Ishikawa (cell line): ENCODE measurements at regions not wholly inside any gene's neighbourhood (a gene's known extent, or its start where the extent isn't known, plus 50 kb on each side); places are given as distances from the start of the nearest gene placed in this dataset.

ENCODE experiments used
- CEBPB ChIP-seq: IDR thresholded peaks from 2 replicates; pipeline ENCODE4 v1.6.1; 2012
- CREB1 ChIP-seq: IDR thresholded peaks from 2 replicates; pipeline ENCODE4 v1.6.1; 2012; ENCODE audit warnings: low read depth
- EGR1 ChIP-seq: IDR thresholded peaks from 2 replicates; pipeline ENCODE4 v1.6.1; 2012
- EP300 ChIP-seq: IDR thresholded peaks from 2 replicates; pipeline ENCODE4 v1.6.1; 2012; ENCODE audit warnings: borderline replicate concordance
- FOXM1 ChIP-seq: IDR thresholded peaks from 2 replicates; pipeline ENCODE4 v1.6.1; 2012; ENCODE audit warnings: low read depth, borderline replicate concordance
- NFIC ChIP-seq: IDR thresholded peaks from 2 replicates; pipeline ENCODE4 v1.6.1; 2012
- RAD21 ChIP-seq: IDR thresholded peaks from 2 replicates; pipeline ENCODE4 v1.6.1; 2012; ENCODE audit warnings: low read depth
- TAF1 ChIP-seq: IDR thresholded peaks from 2 replicates; pipeline ENCODE4 v1.6.1; 2012; ENCODE audit warnings: low read depth, mild to moderate bottlenecking
- TCF12 ChIP-seq: IDR thresholded peaks from 2 replicates; pipeline ENCODE4 v1.6.1; 2012; ENCODE audit warnings: low read depth
- TEAD4 ChIP-seq: IDR thresholded peaks from 2 replicates; pipeline ENCODE4 v1.6.1; 2012
- YY1 ChIP-seq: IDR thresholded peaks from 2 replicates; pipeline ENCODE4 v1.6.1; 2012; ENCODE audit warnings: low read depth
- ZBTB7A ChIP-seq: IDR thresholded peaks from 2 replicates; pipeline ENCODE4 v1.6.1; 2012; ENCODE audit warnings: low read depth
- TF ChIP-seq, protein P1 (sequence below): IDR thresholded peaks from 2 replicates; pipeline ENCODE4 v1.6.1; 2012
- TF ChIP-seq, protein P2 (sequence below): IDR thresholded peaks from 2 replicates; pipeline ENCODE4 v1.6.1; 2012
- TF ChIP-seq, protein P3 (sequence below): IDR thresholded peaks from 2 replicates; pipeline ENCODE4 v1.6.1; 2012; ENCODE audit warnings: low read depth, mild to moderate bottlenecking

DNA sequence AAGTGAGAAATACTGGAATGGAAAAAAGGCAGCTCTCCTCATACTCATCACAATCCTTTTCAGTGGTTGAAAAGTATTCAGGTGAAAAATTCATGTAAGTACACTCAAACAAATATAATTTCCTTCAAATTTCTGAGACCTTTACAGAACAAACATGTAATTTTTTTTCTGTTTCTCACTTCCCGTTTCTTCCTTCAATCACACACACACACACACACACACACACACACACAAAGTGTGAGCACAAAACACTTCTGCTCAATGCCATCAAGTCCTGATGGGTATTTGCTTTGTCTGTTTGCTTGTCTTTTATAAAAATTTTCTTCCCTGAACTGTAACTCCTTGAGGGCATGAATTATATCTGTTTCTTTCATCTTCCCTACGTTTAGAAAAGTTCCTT, 110.6 kb downstream of the LIG4 start:
- TF ChIP-seq YY1 (no peak), FOXM1 (no peak), ZBTB7A (no peak), TCF12 (no peak), CEBPB (no peak)
- TF ChIP-seq, protein P1, sequence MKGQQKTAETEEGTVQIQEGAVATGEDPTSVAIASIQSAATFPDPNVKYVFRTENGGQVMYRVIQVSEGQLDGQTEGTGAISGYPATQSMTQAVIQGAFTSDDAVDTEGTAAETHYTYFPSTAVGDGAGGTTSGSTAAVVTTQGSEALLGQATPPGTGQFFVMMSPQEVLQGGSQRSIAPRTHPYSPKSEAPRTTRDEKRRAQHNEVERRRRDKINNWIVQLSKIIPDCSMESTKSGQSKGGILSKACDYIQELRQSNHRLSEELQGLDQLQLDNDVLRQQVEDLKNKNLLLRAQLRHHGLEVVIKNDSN, result no peak
- TF ChIP-seq, protein P2, sequence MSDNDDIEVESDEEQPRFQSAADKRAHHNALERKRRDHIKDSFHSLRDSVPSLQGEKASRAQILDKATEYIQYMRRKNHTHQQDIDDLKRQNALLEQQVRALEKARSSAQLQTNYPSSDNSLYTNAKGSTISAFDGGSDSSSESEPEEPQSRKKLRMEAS, result no peak

DNA sequence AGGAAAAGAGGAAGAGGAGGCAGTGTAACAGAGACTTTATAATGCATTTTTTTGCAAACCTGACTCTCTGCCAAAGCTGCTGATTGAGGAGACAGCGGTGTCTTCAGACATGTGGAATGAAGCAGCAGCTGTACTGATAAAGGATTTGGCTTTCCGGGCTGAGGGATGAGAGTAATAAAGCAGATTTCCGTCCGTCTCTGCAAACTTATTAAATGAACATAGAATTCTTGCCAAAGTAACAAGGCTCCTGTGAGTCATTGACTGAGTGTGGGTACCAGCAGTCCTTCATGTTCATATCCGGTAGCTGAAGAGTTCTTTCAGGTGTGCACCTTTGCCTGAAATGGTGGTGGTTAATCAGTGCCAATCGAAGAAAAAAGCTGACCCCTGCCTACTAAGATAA, 112.6 kb downstream of the LIG4 start:
- no peak for TF ChIP-seq YY1
- TF ChIP-seq, protein P2, result no peak
- TF ChIP-seq EGR1, result no peak
- no peak for TF ChIP-seq CREB1
- TF ChIP-seq, protein P3, sequence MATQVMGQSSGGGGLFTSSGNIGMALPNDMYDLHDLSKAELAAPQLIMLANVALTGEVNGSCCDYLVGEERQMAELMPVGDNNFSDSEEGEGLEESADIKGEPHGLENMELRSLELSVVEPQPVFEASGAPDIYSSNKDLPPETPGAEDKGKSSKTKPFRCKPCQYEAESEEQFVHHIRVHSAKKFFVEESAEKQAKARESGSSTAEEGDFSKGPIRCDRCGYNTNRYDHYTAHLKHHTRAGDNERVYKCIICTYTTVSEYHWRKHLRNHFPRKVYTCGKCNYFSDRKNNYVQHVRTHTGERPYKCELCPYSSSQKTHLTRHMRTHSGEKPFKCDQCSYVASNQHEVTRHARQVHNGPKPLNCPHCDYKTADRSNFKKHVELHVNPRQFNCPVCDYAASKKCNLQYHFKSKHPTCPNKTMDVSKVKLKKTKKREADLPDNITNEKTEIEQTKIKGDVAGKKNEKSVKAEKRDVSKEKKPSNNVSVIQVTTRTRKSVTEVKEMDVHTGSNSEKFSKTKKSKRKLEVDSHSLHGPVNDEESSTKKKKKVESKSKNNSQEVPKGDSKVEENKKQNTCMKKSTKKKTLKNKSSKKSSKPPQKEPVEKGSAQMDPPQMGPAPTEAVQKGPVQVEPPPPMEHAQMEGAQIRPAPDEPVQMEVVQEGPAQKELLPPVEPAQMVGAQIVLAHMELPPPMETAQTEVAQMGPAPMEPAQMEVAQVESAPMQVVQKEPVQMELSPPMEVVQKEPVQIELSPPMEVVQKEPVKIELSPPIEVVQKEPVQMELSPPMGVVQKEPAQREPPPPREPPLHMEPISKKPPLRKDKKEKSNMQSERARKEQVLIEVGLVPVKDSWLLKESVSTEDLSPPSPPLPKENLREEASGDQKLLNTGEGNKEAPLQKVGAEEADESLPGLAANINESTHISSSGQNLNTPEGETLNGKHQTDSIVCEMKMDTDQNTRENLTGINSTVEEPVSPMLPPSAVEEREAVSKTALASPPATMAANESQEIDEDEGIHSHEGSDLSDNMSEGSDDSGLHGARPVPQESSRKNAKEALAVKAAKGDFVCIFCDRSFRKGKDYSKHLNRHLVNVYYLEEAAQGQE, result no peak
- TF ChIP-seq, protein P1, result no peak
- TF ChIP-seq CEBPB, result no peak
- no peak for TF ChIP-seq RAD21
- no peak for TF ChIP-seq TEAD4
- TF ChIP-seq ZBTB7A, result no peak
- TF ChIP-seq TCF12, result no peak
- no peak for TF ChIP-seq FOXM1

DNA sequence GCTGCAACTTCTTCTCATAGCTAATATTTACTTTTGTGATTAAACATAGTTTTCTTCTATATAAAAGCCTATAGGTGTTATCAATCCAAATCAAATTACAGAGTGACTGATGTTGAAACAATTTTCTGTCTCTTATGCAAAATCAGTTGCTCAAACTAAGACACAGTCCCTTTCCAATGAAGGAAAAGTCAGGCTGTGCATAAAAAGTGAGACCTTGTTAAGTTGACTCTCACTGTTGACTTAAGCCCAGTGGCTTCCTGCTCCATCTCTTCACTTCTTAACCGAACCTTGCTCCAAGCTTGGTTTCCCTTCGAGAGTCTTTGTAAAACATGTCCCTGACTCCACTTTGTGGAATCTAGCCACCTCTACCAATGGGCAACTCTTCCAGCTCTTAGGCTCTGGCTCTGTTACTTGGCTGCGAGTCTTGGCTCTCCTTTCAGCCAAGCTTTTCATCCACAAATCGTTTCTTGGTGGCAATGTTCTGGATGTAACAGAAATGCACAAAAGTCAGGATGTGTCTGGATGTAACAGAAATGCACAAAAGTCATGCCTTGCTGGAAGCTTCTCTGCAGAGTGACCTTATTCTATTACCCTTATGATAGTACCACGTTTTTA, 118.9 kb downstream of the LIG4 start:
- no peak for TF ChIP-seq ZBTB7A
- TF ChIP-seq EP300, result no peak
- TF ChIP-seq, protein P3, result no peak
- TF ChIP-seq CEBPB, result no peak
- no peak for TF ChIP-seq YY1
- TF ChIP-seq, protein P2, result no peak
- no peak for TF ChIP-seq TCF12
- no peak for TF ChIP-seq TEAD4
- TF ChIP-seq RAD21, result no peak
- no peak for TF ChIP-seq TAF1
- no peak for TF ChIP-seq NFIC
- TF ChIP-seq FOXM1, result no peak
- TF ChIP-seq CREB1, result no peak
- TF ChIP-seq, protein P1, result no peak
- no peak for TF ChIP-seq EGR1

DNA sequence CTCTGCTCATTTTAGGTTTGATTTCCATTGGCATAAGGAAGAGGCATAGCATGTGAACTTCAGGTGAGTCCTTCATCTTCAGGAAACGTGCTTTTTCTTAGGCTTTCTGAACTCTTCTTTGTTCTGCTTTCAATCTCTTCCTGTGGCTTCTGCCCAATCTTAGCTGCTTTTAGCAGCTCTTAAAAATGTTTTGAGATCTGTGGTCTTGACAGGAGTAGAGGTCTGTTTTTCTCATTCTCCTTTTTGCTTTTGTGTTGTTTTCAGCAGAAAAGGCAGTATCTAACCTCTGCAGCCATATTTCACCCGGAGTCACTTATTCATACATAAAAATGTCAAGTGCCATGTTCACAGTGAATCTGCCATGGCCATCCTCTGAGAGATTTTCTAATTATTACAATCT, 120.3 kb downstream of the LIG4 start:
- TF ChIP-seq FOXM1, result no peak
- TF ChIP-seq, protein P1, result no peak
- TF ChIP-seq, protein P3, result no peak
- no peak for TF ChIP-seq TEAD4
- TF ChIP-seq ZBTB7A, result no peak
